GM12865 (cell line): ENCODE measurements at regions not wholly inside any gene's neighbourhood (a gene's known extent, or its start where the extent isn't known, plus 50 kb on each side); places are given as distances from the start of the nearest gene placed in this dataset.
"Not testable (repeated sequence)": the region's sequence is repeated elsewhere in the genome, so short reads cannot be mapped to it uniquely, and the experiment has no call there.

Experiments
- DNase-seq: peaks from one replicate; pipeline ENCODE4 v3.0.0; 2010; ENCODE audit warnings: low read depth
- H3K4me3 ChIP-seq: 2 replicates; pipeline ENCODE4 v1.5.1; 2011; ENCODE audit warnings: mild to moderate bottlenecking, low read depth, low read length, control low read depth
- TF ChIP-seq, protein P1 (sequence below): IDR thresholded peaks from 2 replicates; pipeline ENCODE4 v1.5.1; 2011; ENCODE audit warnings: low read length, control low read depth, low read depth, inconsistent platforms; ENCODE audit not compliant: insufficient read depth; ENCODE audit errors: missing control alignments

DNA sequence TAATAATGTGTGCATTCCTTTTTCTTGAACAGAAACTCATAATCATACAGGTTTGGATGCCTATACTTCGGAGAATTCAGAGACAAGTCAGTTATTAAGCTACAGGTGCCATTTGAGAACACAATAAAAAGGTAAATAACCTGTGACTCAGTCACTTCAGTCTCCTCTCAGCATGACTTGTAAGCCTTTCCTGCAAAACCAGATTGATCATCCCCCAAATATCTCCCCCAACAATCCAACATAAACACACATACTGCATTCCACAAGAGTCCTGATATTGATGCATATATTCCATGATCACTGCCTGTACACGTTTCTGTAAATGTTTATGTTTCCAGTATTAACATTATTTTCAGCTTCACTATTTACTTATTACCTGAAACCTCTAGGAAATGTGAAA is 110.8 kb downstream of the PWWP3B start:
- H3K4me3 ChIP-seq = no peak overlapping the region
- TF ChIP-seq, protein P1, sequence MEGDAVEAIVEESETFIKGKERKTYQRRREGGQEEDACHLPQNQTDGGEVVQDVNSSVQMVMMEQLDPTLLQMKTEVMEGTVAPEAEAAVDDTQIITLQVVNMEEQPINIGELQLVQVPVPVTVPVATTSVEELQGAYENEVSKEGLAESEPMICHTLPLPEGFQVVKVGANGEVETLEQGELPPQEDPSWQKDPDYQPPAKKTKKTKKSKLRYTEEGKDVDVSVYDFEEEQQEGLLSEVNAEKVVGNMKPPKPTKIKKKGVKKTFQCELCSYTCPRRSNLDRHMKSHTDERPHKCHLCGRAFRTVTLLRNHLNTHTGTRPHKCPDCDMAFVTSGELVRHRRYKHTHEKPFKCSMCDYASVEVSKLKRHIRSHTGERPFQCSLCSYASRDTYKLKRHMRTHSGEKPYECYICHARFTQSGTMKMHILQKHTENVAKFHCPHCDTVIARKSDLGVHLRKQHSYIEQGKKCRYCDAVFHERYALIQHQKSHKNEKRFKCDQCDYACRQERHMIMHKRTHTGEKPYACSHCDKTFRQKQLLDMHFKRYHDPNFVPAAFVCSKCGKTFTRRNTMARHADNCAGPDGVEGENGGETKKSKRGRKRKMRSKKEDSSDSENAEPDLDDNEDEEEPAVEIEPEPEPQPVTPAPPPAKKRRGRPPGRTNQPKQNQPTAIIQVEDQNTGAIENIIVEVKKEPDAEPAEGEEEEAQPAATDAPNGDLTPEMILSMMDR = no peak
- DNase-seq = no peak

DNA sequence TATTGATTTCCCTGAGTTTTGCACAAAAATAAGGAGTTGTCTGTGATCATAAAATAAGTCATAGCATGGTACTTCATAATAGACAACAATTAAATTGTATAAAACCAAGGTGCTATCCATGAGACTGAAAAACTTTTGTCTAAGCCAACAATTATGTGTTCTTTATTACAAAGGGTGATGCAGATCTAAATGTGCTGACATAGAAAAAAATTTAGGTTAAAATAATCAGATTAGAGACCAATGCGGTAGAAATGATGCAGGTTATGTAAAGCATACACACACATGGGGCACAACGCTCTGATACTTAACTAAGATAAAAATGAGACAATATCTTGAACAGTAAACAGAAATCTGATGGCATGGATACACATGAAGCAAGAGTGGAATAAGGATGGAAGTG is 113.3 kb downstream of the PWWP3B start:
- no peak overlapping the region for H3K4me3 ChIP-seq
- TF ChIP-seq, protein P1 = no peak
- no peak for DNase-seq

DNA sequence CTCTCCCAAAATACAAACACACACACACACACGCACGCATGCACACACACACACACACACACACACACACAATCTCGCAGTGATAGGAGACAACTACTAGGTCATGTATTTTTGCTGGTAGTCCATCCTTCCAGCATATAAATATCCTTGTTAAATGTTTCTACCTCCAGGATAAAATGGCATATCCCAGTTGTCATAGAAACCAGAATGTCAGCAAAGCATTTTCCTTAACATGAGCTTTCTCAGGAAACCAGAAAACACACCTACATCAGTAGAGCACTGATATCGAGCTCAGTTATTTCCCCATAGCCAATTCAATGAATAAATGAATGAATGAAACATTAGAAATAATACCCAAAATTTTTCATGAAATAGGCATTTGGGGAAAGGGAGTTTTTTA is 115.7 kb downstream of the PWWP3B start:
- DNase-seq = no peak

DNA sequence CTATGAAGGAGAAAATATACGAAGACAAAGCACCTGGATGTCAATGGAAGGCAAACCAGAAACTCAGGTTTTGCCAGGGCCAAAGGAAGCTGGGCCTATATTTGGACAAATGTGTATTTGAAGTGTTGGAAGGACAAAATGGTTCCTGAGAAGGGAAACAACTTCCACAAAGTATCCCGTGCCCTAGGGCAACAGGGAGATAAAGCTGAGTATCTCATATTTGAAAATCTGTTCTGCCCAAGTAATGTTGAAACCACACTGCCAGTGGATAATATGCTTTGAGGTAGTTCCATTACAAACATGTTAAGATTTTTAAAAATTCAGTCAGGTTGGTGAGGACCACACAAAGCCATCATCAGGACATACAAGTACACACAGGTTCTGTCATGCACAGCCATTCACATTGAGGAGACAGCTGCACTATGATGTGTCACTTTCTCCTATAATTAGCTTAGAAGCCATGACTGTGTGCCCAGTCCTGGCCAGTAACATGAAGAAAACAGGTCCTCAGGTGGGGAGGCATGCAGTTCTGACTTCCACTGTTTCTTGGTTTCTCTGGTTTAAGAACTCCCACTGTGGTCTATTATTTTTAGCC is 116.4 kb downstream of the PWWP3B start:
- DNase-seq = no peak
- TF ChIP-seq, protein P1 = no peak
- H3K4me3 ChIP-seq = no peak overlapping the region

More for the DNA sequence above, 115.7 kb downstream of the PWWP3B start:
- H3K4me3 ChIP-seq = no peak overlapping the region
- TF ChIP-seq, protein P1 = no peak

DNA sequence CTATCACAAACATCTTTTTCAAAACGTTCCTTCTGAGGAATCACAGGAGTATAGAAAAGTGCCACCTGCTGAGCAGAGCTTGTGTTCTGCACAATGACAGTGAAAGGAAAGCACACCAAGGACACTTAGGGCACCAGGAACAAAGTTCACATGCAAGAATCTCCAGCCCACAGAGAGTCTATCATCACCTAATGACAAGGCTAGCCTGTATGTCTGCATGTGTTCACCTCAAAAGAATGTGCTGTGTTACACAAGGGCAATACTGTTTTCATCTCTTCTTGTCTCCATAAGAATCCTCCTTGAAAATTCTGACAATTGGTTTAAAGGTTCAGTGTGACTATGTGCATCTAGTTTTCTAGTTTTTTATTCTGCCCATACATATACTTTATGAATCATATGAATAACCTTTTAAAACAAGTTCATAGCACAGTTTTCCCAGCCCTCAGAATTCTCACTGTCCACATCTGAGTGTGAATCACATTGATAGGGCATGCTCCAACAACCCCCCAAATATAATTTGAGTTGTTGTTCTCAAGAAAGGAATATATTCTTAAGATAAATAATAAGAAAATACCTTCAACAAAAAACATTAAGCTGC is 118.0 kb downstream of the PWWP3B start:
- H3K4me3 ChIP-seq = no peak overlapping the region
- no peak for DNase-seq
- TF ChIP-seq, protein P1 = no peak

DNA sequence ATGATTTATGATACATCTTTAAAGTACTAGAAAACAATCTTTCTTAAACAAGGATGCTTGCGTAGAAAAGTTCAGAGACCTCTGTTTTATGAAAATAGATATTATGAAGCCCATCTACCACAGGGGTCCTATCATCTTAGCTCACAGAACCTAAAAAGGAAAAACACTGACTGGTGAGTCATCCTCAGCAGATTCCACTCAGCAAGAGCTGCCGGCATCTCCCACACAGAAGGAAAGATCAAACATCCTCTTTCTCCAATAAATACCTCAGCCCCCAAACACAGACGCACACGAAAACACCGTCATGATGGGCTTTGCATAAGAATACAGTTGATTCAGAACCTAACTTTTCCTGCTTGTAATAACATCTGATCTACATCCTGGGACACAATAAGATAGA is 122.7 kb downstream of the PWWP3B start:
- DNase-seq, H3K4me3 ChIP-seq: not testable (repeated sequence)

DNA sequence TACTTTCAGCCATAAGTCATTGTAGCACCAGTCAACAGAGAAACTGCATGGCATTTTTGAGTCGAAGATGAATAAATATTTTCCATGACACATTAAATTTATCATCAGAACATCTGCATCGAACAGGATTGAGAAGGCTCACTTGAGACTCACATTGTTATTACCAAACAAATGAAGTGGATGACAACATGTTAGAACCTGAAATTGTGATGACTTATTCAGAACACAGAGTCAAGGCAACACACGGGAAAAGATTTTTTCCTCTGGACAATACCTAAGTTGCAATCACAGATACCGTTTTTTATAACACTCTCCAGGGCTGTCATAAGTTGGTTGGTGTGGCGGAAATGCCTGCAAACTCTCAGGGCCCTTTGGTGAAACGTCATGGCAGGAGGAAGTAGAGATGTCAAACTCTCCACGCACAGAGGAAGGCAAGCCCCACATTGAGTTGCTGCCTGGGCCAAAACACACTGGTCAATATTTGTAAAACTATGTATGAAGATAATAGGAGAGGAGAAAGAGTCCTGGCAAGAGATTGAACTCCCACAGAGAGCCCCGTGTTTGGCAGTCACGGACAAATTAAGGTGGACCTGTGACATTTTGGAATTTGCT is 123.8 kb downstream of the PWWP3B start:
- not testable (repeated sequence) for H3K4me3 ChIP-seq, DNase-seq

DNA sequence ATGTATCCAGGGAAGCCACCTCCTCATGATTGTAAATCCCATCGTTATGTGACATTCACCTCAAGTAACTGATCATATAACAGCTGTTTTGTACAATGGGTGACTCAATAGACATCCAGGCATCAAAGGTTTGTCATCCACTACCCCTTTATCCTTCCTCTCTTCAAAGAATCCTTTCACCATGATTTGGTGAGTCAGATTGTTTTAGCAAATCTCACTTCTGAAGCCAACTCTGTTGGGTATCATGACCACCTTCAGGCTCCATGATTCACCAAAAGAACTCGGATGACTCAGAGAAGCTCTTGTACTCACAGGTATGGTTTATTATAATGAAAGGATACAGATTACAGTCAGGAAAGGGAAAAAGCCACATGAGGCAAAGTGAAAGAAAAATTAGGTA is 132.1 kb downstream of the PWWP3B start:
- TF ChIP-seq, protein P1 = no peak
- no peak for DNase-seq
- no peak overlapping the region for H3K4me3 ChIP-seq
